HepG2 (cell line): ENCODE measurements at regions not wholly inside any gene's neighbourhood (a gene's known extent, or its start where the extent isn't known, plus 50 kb on each side); places are given as distances from the start of the nearest gene placed in this dataset.

Experiments used
- ATAC-seq: fragments of 200-7000 bp; cut with Tn5 transposase; 3 replicates; pipeline ENCODE4 v1.9.1; 2020; ENCODE audit warnings: mild to moderate bottlenecking, moderate library complexity
- BruUV-seq: library from RNA; stranded (reverse); fragments of 400-500 nt; replicated peaks from 2 replicates; lab custom pipeline; 2021; lab: Mats Ljungman, UMichigan
- CTCF ChIA-PET: fragments of 300-600 bp; formaldehyde crosslinking; extraction: SDS; loops from one replicate; lab custom pipeline; 2021; ENCODE audit warnings: low total read pairs, inconsistent platforms, low intra/inter-chr PET ratio; lab: Yijun Ruan, JAX
- POLR2A ChIA-PET: fragments of 350-600 bp; sonication (Branson Sonifier 250); formaldehyde crosslinking; loops from one replicate; lab custom pipeline; 2020; ENCODE audit warnings: antibody characterized with exemption, inconsistent platforms; lab: Yijun Ruan, JAX
- DNase-seq: peaks from one replicate; pipeline ENCODE4 v3.0.0-alpha.2; 2015; ENCODE audit warnings: low spot score
- FAIRE-seq: peaks from 3 replicates; lab custom pipeline; 2011; peaks lifted over from hg19 to GRCh38; lab: Jason Lieb, UNC
- H2AFZ ChIP-seq: one replicate; pipeline ENCODE4 v1.6.1; 2011; ENCODE audit warnings: low read length, inconsistent platforms
- H3K27ac ChIP-seq: fragments of 300-600 bp; 3 replicates; pipeline ENCODE4 v1.8.0; 2011; ENCODE audit warnings: mixed run types, mild to moderate bottlenecking, mixed read lengths, low read length, inconsistent platforms; ENCODE audit not compliant: insufficient read depth; ENCODE audit errors: extremely low read length
- H3K27me3 ChIP-seq, 2 experiments: fragments of 200-600 bp in 1 of 2; 2 replicates in 1 of 2; 3 replicates in 1 of 2; pipeline versions ENCODE4 v1.6.0 to v1.8.0; 2011; ENCODE audit warnings: low read length in 2 of 2, mild to moderate bottlenecking in 2 of 2, moderate library complexity in 2 of 2, inconsistent platforms in 1 of 2; ENCODE audit not compliant: insufficient read depth in 2 of 2, control insufficient read depth in 1 of 2
- H3K36me3 ChIP-seq, 2 experiments: fragments of 200-600 bp in 1 of 2; replicated peaks in 1 of 2; 2 replicates in 1 of 2; 3 replicates in 1 of 2; pipeline versions ENCODE4 v1.5.1 to v1.8.0; 2011; ENCODE audit warnings: low read length in 2 of 2, inconsistent platforms in 1 of 2; ENCODE audit not compliant: insufficient read depth in 2 of 2, control insufficient read depth in 1 of 2
- H3K4me1 ChIP-seq: 2 replicates; pipeline ENCODE4 v1.5.1; 2012; ENCODE audit warnings: low read length, inconsistent platforms; ENCODE audit not compliant: insufficient read depth
- H3K4me2 ChIP-seq: 2 replicates; pipeline ENCODE4 v1.6.0; 2011; ENCODE audit warnings: low read depth, low read length, inconsistent platforms
- H3K4me3 ChIP-seq, 3 experiments: fragments of 200-600 bp in 1 of 3; sonication (generic), shearing (Covaris generic) in 1 of 3; replicated peaks in 1 of 3; 2 replicates each; pipeline ENCODE4 v1.5.1; 2011 to 2016; ENCODE audit warnings: low read length in 3 of 3, inconsistent platforms in 2 of 3, low read depth in 2 of 3, mild to moderate bottlenecking in 2 of 3, control low read depth in 1 of 3, mixed read lengths in 1 of 3; ENCODE audit not compliant: insufficient read depth in 1 of 3
- H3K79me2 ChIP-seq: one replicate; pipeline ENCODE4 v1.6.1; 2011; ENCODE audit warnings: low read length, inconsistent platforms; ENCODE audit not compliant: insufficient read depth
- H3K9ac ChIP-seq: 2 replicates; pipeline ENCODE4 v1.6.0; 2011; ENCODE audit warnings: mild to moderate bottlenecking, low read depth, low read length, inconsistent platforms; ENCODE audit not compliant: insufficient read depth
- H3K9me3 ChIP-seq: 2 replicates; pipeline ENCODE4 v1.5.1; 2012; ENCODE audit warnings: mild to moderate bottlenecking, low read length
- H4K20me1 ChIP-seq: 2 replicates; pipeline ENCODE4 v1.6.0; 2011; ENCODE audit warnings: inconsistent platforms, mild to moderate bottlenecking, low read length, moderate library complexity; ENCODE audit not compliant: insufficient read depth
- ADNP ChIP-seq: sonication (generic); formaldehyde crosslinking; IDR thresholded peaks from 2 replicates; pipeline ENCODE4 v1.4.0; 2020; ENCODE audit warnings: missing genetic modification reagents
- AHR ChIP-seq: IDR thresholded peaks from 2 replicates; pipeline ENCODE4 v1.6.1; 2018; ENCODE audit warnings: missing genetic modification reagents, missing compliant biosample characterization
- DNMT1 ChIP-seq: sonication (generic); formaldehyde crosslinking; IDR thresholded peaks from 2 replicates; pipeline ENCODE4 v1.5.1; 2020; ENCODE audit warnings: mild to moderate bottlenecking, missing genetic modification reagents
- DNMT3B ChIP-seq: conservative IDR thresholded peaks from 2 replicates; pipeline ENCODE4 v1.6.1; 2016; ENCODE audit warnings: missing biosample characterization, control low read depth
- KAT2B ChIP-seq: fragments of 150-350 bp; IDR thresholded peaks from 2 replicates; pipeline ENCODE4 v1.6.1; 2014; ENCODE audit warnings: low read depth, low read length, borderline replicate concordance
- TFAP4 ChIP-seq: sonication (generic); IDR thresholded peaks from 2 replicates; pipeline ENCODE4 v1.6.1; 2016; ENCODE audit warnings: low read depth, borderline replicate concordance
- ZNF138 ChIP-seq: sonication (generic); formaldehyde crosslinking; IDR thresholded peaks from 2 replicates; pipeline ENCODE4 v1.5.0; 2020; ENCODE audit warnings: mild to moderate bottlenecking, low read depth, missing genetic modification reagents
- ZNF260 ChIP-seq: sonication (generic); formaldehyde crosslinking; IDR thresholded peaks from 2 replicates; pipeline ENCODE4 v1.4.0; 2020; ENCODE audit warnings: missing genetic modification reagents, low read depth, mild to moderate bottlenecking, borderline replicate concordance
- ZNF383 ChIP-seq: sonication (generic); formaldehyde crosslinking; IDR thresholded peaks from 2 replicates; pipeline ENCODE4 v1.4.0; 2020; ENCODE audit warnings: missing genetic modification reagents, mild to moderate bottlenecking, borderline replicate concordance
- ZNF549 ChIP-seq: sonication (generic); formaldehyde crosslinking; IDR thresholded peaks from 2 replicates; pipeline ENCODE4 v1.5.0; 2020; ENCODE audit warnings: missing genetic modification reagents
- ZNF720 ChIP-seq: sonication (generic); formaldehyde crosslinking; IDR thresholded peaks from 2 replicates; pipeline ENCODE4 v1.4.0; 2020; ENCODE audit warnings: missing genetic modification reagents
- WGBS: methylation state at CpG from one replicate; pipeline ENCODE4 v1.1.6; 2017; ENCODE audit warnings: low lambda C conversion rate; 5-methylcytosine and 5-hydroxymethylcytosine counted together
- in situ Hi-C: cut with HindIII; loops from 2 replicates; pipeline ENCODE4 v1.10.0; 2017; ENCODE audit warnings: low pct_unique_long_range_greater_than_20kb; ENCODE audit not compliant: extremely low pct_ligation_motif_present
- intact Hi-C: fragments of 100-400 bp; cut with micrococcal nuclease; formaldehyde crosslinking; loops from one replicate; pipeline ENCODE4 v1.10.0; 2022; ENCODE audit not compliant: unreplicated experiment

GRCh38 chrX:6465756-6466155 lies 69.2 kb downstream of the VCX3A start:
- Histone ChIP-seq H3K27ac (no peak overlapping the region), H2AFZ (no peak overlapping the region), H3K27me3 (no peaks in the 10 kb centered on the region), H3K79me2 (no peaks in the 10 kb centered on the region), H3K36me3 (no peaks in the 10 kb centered on the region), H4K20me1 (no peaks in the 10 kb centered on the region)
- in situ Hi-C loops, result no loop called here
- intact Hi-C loops, result no loop called here
- 50% methylated on average over 4 of the region's 4 CpGs for WGBS
- POLR2A ChIA-PET, result no interaction called here
- FAIRE-seq (no peak), ATAC-seq (no peak)
- TF ChIP-seq ZNF260 (no peak), TFAP4 (no peak)
- TF ChIP-seq, all 625 proteins: peak for 0
- H3K9me3 ChIP-seq, result peaks cover 30% of the 10 kb centered on the region; the same call in 1 of the 2 replicates
- BruUV-seq, result no TSS peak
- H3K4me1 ChIP-seq, result no peaks in the 10 kb centered on the region
- H3K4me3 ChIP-seq, result no peak overlapping the region
- no peak overlapping the region for H3K4me2 ChIP-seq
- no peak for DNase-seq
- H3K9ac ChIP-seq, result no peak overlapping the region
- CTCF ChIA-PET, result no interaction called here

- no peak for FAIRE-seq
- DNase-seq, result no peak
- H3K4me3 ChIP-seq, result no peak overlapping the region
- peaks cover 22% of the 10 kb centered on the region; the same call in 1 of the 2 replicates for H3K9me3 ChIP-seq
- no peaks in the 10 kb centered on the region for H3K4me1 ChIP-seq
- no peak overlapping the region for H3K9ac ChIP-seq
- no peaks in the 10 kb centered on the region for H4K20me1 ChIP-seq
- no peak overlapping the region for H2AFZ ChIP-seq
- no peak overlapping the region for H3K27ac ChIP-seq
- intact Hi-C loops, result no loop called here
- no peaks in the 10 kb centered on the region for H3K79me2 ChIP-seq
- POLR2A ChIA-PET, result no interaction called here
- H3K36me3 ChIP-seq, result no peaks in the 10 kb centered on the region
- 13% methylated on average over 2 of the region's 6 CpGs for WGBS
- TF ChIP-seq ZNF549 (CRISPR knock-in tag) (no peak), AHR (CRISPR knock-in tag) (no peak), KAT2B (no peak), ADNP (CRISPR knock-in tag) (no peak), ZNF138 (CRISPR knock-in tag) (no peak), ZNF720 (no peak), ZNF383 (CRISPR knock-in tag) (no peak), DNMT3B (CRISPR knock-in tag) (no peak), DNMT1 (no peak)
- TF ChIP-seq, all 625 proteins: peak for 0
- ATAC-seq, result no peak
- in situ Hi-C loops, result no loop called here
- CTCF ChIA-PET, result no interaction called here
- no TSS peak for BruUV-seq
- Histone ChIP-seq H3K4me2 (no peak overlapping the region), H3K27me3 (no peaks in the 10 kb centered on the region)
Observed at GRCh38 chrX:6464726-6465125, 70.2 kb downstream of the VCX3A start.
